HEK293 (cell line): ENCODE measurements at regions not wholly inside any gene's neighbourhood (a gene's known extent, or its start where the extent isn't known, plus 50 kb on each side); places are given as distances from the start of the nearest gene placed in this dataset.
"Not testable (repeated sequence)": the region's sequence is repeated elsewhere in the genome, so short reads cannot be mapped to it uniquely, and the experiment has no call there.

Experiments
- CTCF ChIA-PET: fragments of 350-600 bp; formaldehyde crosslinking; extraction: SDS; loops from one replicate; lab custom pipeline; 2021; ENCODE audit warnings: antibody characterized with exemption; lab: Yijun Ruan, JAX
- POLR2A ChIA-PET: fragments of 300-600 bp; formaldehyde crosslinking; extraction: SDS; loops from one replicate; lab custom pipeline; 2020; ENCODE audit warnings: antibody characterized with exemption, inconsistent platforms; lab: Yijun Ruan, JAX
- H3K27ac ChIP-seq: fragments of 200-500 bp; sonication (Bioruptor generic); 2 replicates; pipeline ENCODE4 v1.5.1; 2014; ENCODE audit warnings: low read depth, low read length, control low read depth, inconsistent platforms; ENCODE audit errors: extremely low read depth
- H3K36me3 ChIP-seq, 2 experiments: fragments of 200-500 bp in 1 of 2; sonication (Bioruptor generic) in 1 of 2; 1 replicate in 1 of 2; 2 replicates in 1 of 2; pipeline ENCODE4 v1.5.1; 2014 to 2017; ENCODE audit warnings: inconsistent platforms in 2 of 2, low read length in 2 of 2; ENCODE audit not compliant: control insufficient read depth in 2 of 2, insufficient read depth in 1 of 2
- H3K4me1 ChIP-seq: fragments of 200-500 bp; sonication (Bioruptor generic); 2 replicates; pipeline ENCODE4 v1.5.1; 2014; ENCODE audit warnings: mild to moderate bottlenecking, low read length, inconsistent platforms; ENCODE audit not compliant: control insufficient read depth, insufficient read depth
- H3K4me3 ChIP-seq: 2 replicates; pipeline ENCODE4 v1.5.1; 2011; ENCODE audit warnings: low read depth, mild to moderate bottlenecking, control low read depth, low read length, moderate library complexity
- H3K9me3 ChIP-seq: fragments of 200-500 bp; sonication (Bioruptor generic); 2 replicates; pipeline ENCODE4 v1.5.1; 2014; ENCODE audit warnings: low read depth, low read length, inconsistent platforms; ENCODE audit not compliant: control insufficient read depth, insufficient read depth
- EGR2 ChIP-seq: fragments of 450-650 bp; formaldehyde crosslinking; IDR thresholded peaks from 2 replicates; pipeline ENCODE4 v1.5.1; 2016; ENCODE audit warnings: low read depth, missing biosample characterization, missing genetic modification characterization
- ELK4 ChIP-seq: IDR thresholded peaks from 2 replicates; pipeline ENCODE4 v1.6.1; 2011; ENCODE audit warnings: mild to moderate bottlenecking, low read depth, low read length, borderline replicate concordance
- FEZF1 ChIP-seq: fragments of 450-650 bp; formaldehyde crosslinking; IDR thresholded peaks from 2 replicates; pipeline ENCODE4 v1.5.1; 2016; ENCODE audit warnings: missing biosample characterization, missing genetic modification characterization
- KLF17 ChIP-seq: fragments of 450-650 bp; formaldehyde crosslinking; IDR thresholded peaks from 2 replicates; pipeline ENCODE4 v1.5.1; 2016; ENCODE audit warnings: missing biosample characterization, missing genetic modification characterization
- MYNN ChIP-seq: fragments of 450-650 bp; formaldehyde crosslinking; IDR thresholded peaks from 2 replicates; pipeline ENCODE4 v1.5.1; 2016; ENCODE audit warnings: missing biosample characterization, missing genetic modification characterization, borderline replicate concordance
- OVOL3 ChIP-seq: fragments of 450-650 bp; formaldehyde crosslinking; IDR thresholded peaks from 2 replicates; pipeline ENCODE4 v1.5.1; 2016; ENCODE audit warnings: missing biosample characterization, missing genetic modification characterization
- ZBTB17 ChIP-seq: fragments of 450-650 bp; formaldehyde crosslinking; IDR thresholded peaks from 2 replicates; pipeline ENCODE4 v1.5.1; 2016; ENCODE audit warnings: missing biosample characterization, missing genetic modification characterization
- ZBTB7A ChIP-seq: fragments of 450-650 bp; formaldehyde crosslinking; IDR thresholded peaks from 2 replicates; pipeline ENCODE4 v1.5.1; 2016; ENCODE audit warnings: low read depth, missing biosample characterization, missing genetic modification characterization
- ZFHX2 ChIP-seq: fragments of 450-650 bp; formaldehyde crosslinking; conservative IDR thresholded peaks from 2 replicates; pipeline ENCODE4 v1.5.1; 2016; ENCODE audit warnings: missing biosample characterization, missing genetic modification characterization
- ZNF146 ChIP-seq: fragments of 450-650 bp; formaldehyde crosslinking; IDR thresholded peaks from 2 replicates; pipeline ENCODE4 v1.5.1; 2016; ENCODE audit warnings: missing biosample characterization, missing genetic modification characterization
- ZNF169 ChIP-seq: fragments of 450-650 bp; formaldehyde crosslinking; IDR thresholded peaks from 2 replicates; pipeline ENCODE4 v1.5.1; 2016; ENCODE audit warnings: missing biosample characterization, missing genetic modification characterization
- ZNF18 ChIP-seq: fragments of 450-650 bp; formaldehyde crosslinking; IDR thresholded peaks from 2 replicates; pipeline ENCODE4 v1.5.1; 2016; ENCODE audit warnings: missing biosample characterization, missing genetic modification characterization
- ZNF350 ChIP-seq: fragments of 450-650 bp; formaldehyde crosslinking; IDR thresholded peaks from 2 replicates; pipeline ENCODE4 v1.5.0; 2017; ENCODE audit warnings: missing biosample characterization, mild to moderate bottlenecking, missing genetic modification characterization
- ZNF423 ChIP-seq: fragments of 450-650 bp; formaldehyde crosslinking; IDR thresholded peaks from 2 replicates; pipeline ENCODE4 v1.5.1; 2016; ENCODE audit warnings: missing biosample characterization, missing genetic modification characterization
- ZNF544 ChIP-seq: fragments of 450-650 bp; formaldehyde crosslinking; IDR thresholded peaks from 2 replicates; pipeline ENCODE4 v1.5.0; 2017; ENCODE audit warnings: missing biosample characterization, missing genetic modification characterization
- ZNF580 ChIP-seq: fragments of 450-650 bp; formaldehyde crosslinking; IDR thresholded peaks from 2 replicates; pipeline ENCODE4 v1.5.1; 2016; ENCODE audit warnings: missing biosample characterization, missing genetic modification characterization
- ZNF596 ChIP-seq: fragments of 450-650 bp; IDR thresholded peaks from 2 replicates; pipeline ENCODE4 v1.5.0; 2018; ENCODE audit warnings: missing biosample characterization, mild to moderate bottlenecking, missing genetic modification characterization, moderate library complexity
- ZNF645 ChIP-seq: fragments of 450-650 bp; formaldehyde crosslinking; IDR thresholded peaks from 2 replicates; pipeline ENCODE4; 2016; ENCODE audit warnings: missing biosample characterization, missing genetic modification characterization
- ZNF664 ChIP-seq: fragments of 450-650 bp; formaldehyde crosslinking; IDR thresholded peaks from 2 replicates; pipeline ENCODE4 v1.5.1; 2016; ENCODE audit warnings: missing biosample characterization, missing genetic modification characterization
- ZNF837 ChIP-seq: fragments of 450-650 bp; formaldehyde crosslinking; IDR thresholded peaks from 2 replicates; pipeline ENCODE4 v1.5.1; 2016; ENCODE audit warnings: missing biosample characterization, missing genetic modification characterization

DNA sequence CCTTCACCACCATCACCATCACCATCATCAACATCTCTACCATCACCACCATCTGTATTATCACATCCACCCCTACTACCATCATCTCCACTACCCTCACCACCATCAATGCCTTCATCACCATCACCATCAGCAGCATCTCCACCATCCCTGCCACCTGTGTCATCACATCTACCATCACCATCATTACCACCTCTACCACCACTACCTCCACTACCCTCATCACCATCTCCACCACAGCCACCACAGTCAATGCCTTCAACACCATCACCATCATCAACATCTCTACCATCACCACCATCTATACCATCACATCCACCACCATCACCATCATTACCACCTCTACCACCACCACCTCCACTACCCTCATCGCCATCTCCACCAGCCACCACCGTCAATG lies 196.7 kb downstream of the SHQ1 start (continued):
- TF ChIP-seq KLF17 (tag by site-specific recombination) = no peak
- no peak for TF ChIP-seq MYNN (tag by site-specific recombination)
- TF ChIP-seq FEZF1 (tag by site-specific recombination) = no peak
- TF ChIP-seq ZBTB17 (tag by site-specific recombination) = no peak
- no peak for TF ChIP-seq ZNF664 (tag by site-specific recombination)
- no peak for TF ChIP-seq ZNF837 (tag by site-specific recombination)
- TF ChIP-seq ZNF580 = peak; percentile 30; the same call in 1 of the 2 replicates
- no peak for TF ChIP-seq ZNF596 (tag by site-specific recombination)
- TF ChIP-seq ZNF645 = no peak
- TF ChIP-seq ZNF423 (tag by site-specific recombination) = no peak
- TF ChIP-seq ZNF18 (tag by site-specific recombination) = no peak
- peak; percentile 15; the same call in 1 of the 2 replicates for TF ChIP-seq ZNF544
- TF ChIP-seq ZNF350 (tag by site-specific recombination) = no peak
- no peak for TF ChIP-seq ZBTB7A (tag by site-specific recombination)
- TF ChIP-seq OVOL3 (tag by site-specific recombination) = no peak

GRCh38 chr3:72646263-72646662 lies 202.0 kb downstream of the SHQ1 start:
- Histone ChIP-seq H3K36me3 (no peaks in the 10 kb centered on the region), H3K27ac (no peak overlapping the region), H3K9me3 (no peaks in the 10 kb centered on the region), H3K4me1 (no peaks in the 10 kb centered on the region), H3K4me3 (no peak overlapping the region)
- CTCF ChIA-PET = interaction anchor here (0.6 to 1.5 kb wide), 3 partner anchors 259 to 916 kb away, joined by 3 to 4 read pairs (median 4); no protein-coding TSS in a partner anchor
- TF ChIP-seq ELK4 (no peak), ZNF169 (tag by site-specific recombination) (no peak), ZNF146 (tag by site-specific recombination) (peak; percentile 61; the same call in 1 of the 2 replicates)
- POLR2A ChIA-PET = no interaction called here

- H3K36me3 ChIP-seq, H3K9me3 ChIP-seq, POLR2A ChIA-PET, H3K27ac ChIP-seq, CTCF ChIA-PET, H3K4me1 ChIP-seq, H3K4me3 ChIP-seq: not testable (repeated sequence)
- TF ChIP-seq ZFHX2 (tag by site-specific recombination) (peak; percentile 90), EGR2 (tag by site-specific recombination) (peak; percentile 93)
Measured at GRCh38 chr3:72643635-72644034, 204.6 kb downstream of the SHQ1 start.
